GM23338 (cell line): ENCODE measurements at regions not wholly inside any gene's neighbourhood (a gene's known extent, or its start where the extent isn't known, plus 50 kb on each side); places are given as distances from the start of the nearest gene placed in this dataset.

Experiments
- ATAC-seq: fragments of 200-7000 bp; cut with Tn5 transposase; 3 replicates; pipeline ENCODE4 v1.9.1; 2020
- DNase-seq: peaks from one replicate; pipeline ENCODE4 v3.0.0-alpha.2; 2015; ENCODE audit warnings: low spot score
- H2AFZ ChIP-seq: fragments of 200-600 bp; sonication (generic); 2 replicates; pipeline ENCODE4 v1.8.0; 2016; ENCODE audit warnings: antibody characterized with exemption, mild to moderate bottlenecking, moderate library complexity
- H3F3A ChIP-seq: fragments of 200-600 bp; sonication (generic); replicated peaks from 2 replicates; pipeline ENCODE4 v1.8.0; 2017; ENCODE audit warnings: antibody characterized with exemption, mixed run types, low read depth
- H3K27ac ChIP-seq: fragments of 200-600 bp; sonication (generic); 2 replicates; pipeline ENCODE4 v1.6.1; 2016; ENCODE audit warnings: low read depth
- H3K27me3 ChIP-seq: fragments of 200-600 bp; sonication (generic); 2 replicates; pipeline ENCODE4 v1.8.0; 2016; ENCODE audit warnings: mild to moderate bottlenecking, mixed run types, moderate library complexity; ENCODE audit not compliant: insufficient read depth
- H3K36me3 ChIP-seq: fragments of 200-600 bp; sonication (generic); 2 replicates; pipeline ENCODE4 v1.8.0; 2016; ENCODE audit warnings: mild to moderate bottlenecking; ENCODE audit not compliant: insufficient read depth
- H3K4me1 ChIP-seq: fragments of 200-600 bp; sonication (generic); 2 replicates; pipeline ENCODE4 v1.8.0; 2016; ENCODE audit warnings: mild to moderate bottlenecking, moderate library complexity; ENCODE audit not compliant: insufficient read depth
- H3K4me2 ChIP-seq: fragments of 200-600 bp; sonication (generic); 2 replicates; pipeline ENCODE4 v1.7.1; 2017; ENCODE audit warnings: mixed run types
- H3K4me3 ChIP-seq: fragments of 200-600 bp; sonication (generic); 2 replicates; pipeline ENCODE4 v1.6.1; 2016; ENCODE audit warnings: mixed run types
- H3K79me2 ChIP-seq: fragments of 200-600 bp; sonication (generic); replicated peaks from 2 replicates; pipeline ENCODE4 v1.8.0; 2017; ENCODE audit warnings: mild to moderate bottlenecking; ENCODE audit not compliant: insufficient read depth
- H3K9me2 ChIP-seq: fragments of 200-600 bp; sonication (generic); 2 replicates; pipeline ENCODE4 v1.8.0; 2017; ENCODE audit not compliant: insufficient read depth
- H4K20me1 ChIP-seq: fragments of 200-600 bp; sonication (generic); replicated peaks from 2 replicates; pipeline ENCODE4 v1.8.0; 2017; ENCODE audit warnings: mild to moderate bottlenecking; ENCODE audit not compliant: insufficient read depth
- H3K27ac Mint-ChIP-seq: 2 replicates; pipeline ENCODE4 v1.8.0; 2020; ENCODE audit warnings: inconsistent platforms, mild to moderate bottlenecking, moderate library complexity, mixed read lengths
- H3K27me3 Mint-ChIP-seq: 3 replicates; pipeline ENCODE4 v1.8.0; 2022; ENCODE audit warnings: low read depth, mild to moderate bottlenecking, moderate library complexity, mixed read lengths, inconsistent platforms; ENCODE audit not compliant: insufficient read depth, poor library complexity
- H3K36me3 Mint-ChIP-seq: 3 replicates; pipeline ENCODE4 v1.8.0; 2021; ENCODE audit warnings: low read depth, mild to moderate bottlenecking, inconsistent platforms, moderate library complexity, mixed read lengths
- H3K4me1 Mint-ChIP-seq: 3 replicates; pipeline ENCODE4 v1.8.0; 2020; ENCODE audit warnings: mild to moderate bottlenecking, inconsistent platforms, mixed read lengths
- H3K4me3 Mint-ChIP-seq: 3 replicates; pipeline ENCODE4 v1.8.0; 2021; ENCODE audit warnings: moderate library complexity, mild to moderate bottlenecking, inconsistent platforms, mixed read lengths
- H3K9me3 Mint-ChIP-seq: 3 replicates; pipeline ENCODE4 v1.8.0; 2020; ENCODE audit warnings: moderate library complexity, mild to moderate bottlenecking, inconsistent platforms, mixed read lengths
- CREB1 ChIP-seq: fragments of 250-450 bp; sonication (Bioruptor Pico); IDR thresholded peaks from 2 replicates; pipeline ENCODE4 v1.5.0; 2020; ENCODE audit warnings: low read depth, mild to moderate bottlenecking, moderate library complexity
- CTCF ChIP-seq, 2 experiments: fragments of 200-600 bp in 1 of 2; sonication (generic) in 1 of 2; conservative IDR thresholded peaks; 2 replicates each; pipeline versions ENCODE4 v1.5.1 to v1.6.1; 2016 to 2017; ENCODE audit warnings: antibody characterized with exemption in 2 of 2, low read depth in 2 of 2, mild to moderate bottlenecking in 2 of 2, moderate library complexity in 1 of 2
- ETS1 ChIP-seq: IDR thresholded peaks from 2 replicates; pipeline ENCODE4 v1.6.1; 2016; ENCODE audit warnings: antibody characterized with exemption
- EZH2 ChIP-seq: fragments of 200-600 bp; sonication (generic); IDR thresholded peaks from one replicate; pipeline ENCODE4 v1.8.0; 2017; ENCODE audit warnings: antibody characterized with exemption, mild to moderate bottlenecking, low read depth; ENCODE audit not compliant: unreplicated experiment
- EZH2phosphoT487 ChIP-seq: fragments of 200-600 bp; sonication (generic); IDR thresholded peaks from one replicate; pipeline ENCODE4 v1.8.1; 2018; ENCODE audit warnings: antibody characterized with exemption; ENCODE audit not compliant: unreplicated experiment
- NANOG ChIP-seq: IDR thresholded peaks from 2 replicates; pipeline ENCODE4 v1.6.1; 2016; ENCODE audit warnings: antibody characterized with exemption, borderline replicate concordance
- POLR2AphosphoS5 ChIP-seq: IDR thresholded peaks from 2 replicates; pipeline ENCODE4 v1.6.1; 2016; ENCODE audit warnings: antibody characterized with exemption, low read depth
- REST ChIP-seq: IDR thresholded peaks from one replicate; pipeline ENCODE4 v1.6.1; 2018; ENCODE audit warnings: antibody characterized with exemption; ENCODE audit not compliant: unreplicated experiment
- STAT1 ChIP-seq: IDR thresholded peaks from one replicate; pipeline ENCODE4 v1.6.1; 2016; ENCODE audit warnings: antibody characterized with exemption; ENCODE audit not compliant: unreplicated experiment
- ZNF114 ChIP-seq: fragments of 250-450 bp; sonication (Bioruptor Pico); IDR thresholded peaks from 2 replicates; pipeline ENCODE4 v1.5.0; 2020; ENCODE audit warnings: mild to moderate bottlenecking, moderate library complexity
- ZNF331 ChIP-seq: fragments of 250-450 bp; sonication (Bioruptor Pico); IDR thresholded peaks from 2 replicates; pipeline ENCODE4 v1.5.0; 2020; ENCODE audit warnings: low read depth, mild to moderate bottlenecking, moderate library complexity

GRCh38 chr4:166635367-166635766 lies 598.9 kb downstream of the SPOCK3 start:
- Histone ChIP-seq H3F3A (no peaks in the 10 kb centered on the region), H3K79me2 (no peaks in the 10 kb centered on the region), H3K9me2 (peaks cover 2% of the 10 kb centered on the region; the same call in 1 of the 2 replicates), H3K36me3 (no peaks in the 10 kb centered on the region), H2AFZ (no peak overlapping the region), H3K27ac (no peak overlapping the region), H3K4me1 (no peaks in the 10 kb centered on the region), H3K4me3 (no peak overlapping the region), H3K27me3 (no peaks in the 10 kb centered on the region), H3K4me2 (no peak overlapping the region), H4K20me1 (no peaks in the 10 kb centered on the region)
- no peaks in the 10 kb centered on the region for H3K4me1 Mint-ChIP-seq
- H3K4me3 Mint-ChIP-seq = no peak overlapping the region
- DNase-seq (no peak), ATAC-seq (no peak)
- TF ChIP-seq CREB1 (no peak), ETS1 (no peak), STAT1 (no peak), NANOG (no peak), REST (no peak), POLR2AphosphoS5 (no peak), EZH2phosphoT487 (no peak), ZNF114 (CRISPR knock-in tag) (no peak), EZH2 (no peak), CTCF (conservative IDR thresholded peaks at IDR 0.05; ENCODE audit: low read depth in 2 of 2) (no peak), ZNF331 (CRISPR knock-in tag) (no peak)
- no peaks in the 10 kb centered on the region for H3K27me3 Mint-ChIP-seq
- no peaks in the 10 kb centered on the region for H3K36me3 Mint-ChIP-seq
- H3K9me3 Mint-ChIP-seq = no peaks in the 10 kb centered on the region
- no peak overlapping the region for H3K27ac Mint-ChIP-seq
